Amygdala (tissue), 56 donors: ENCODE measurements at regions not wholly inside any gene's neighbourhood (a gene's known extent, or its start where the extent isn't known, plus 50 kb on each side); places are given as distances from the start of the nearest gene placed in this dataset.
"Not testable (repeated sequence)": the region's sequence is repeated elsewhere in the genome, so short reads cannot be mapped to it uniquely, and the experiment has no call there.

Experiments used
- DNase-seq, 56 donors: peaks; one replicate each; lab custom pipeline; 2025; lab: John Stamatoyannopoulos, UW

- no peak for DNase-seq
Measured at GRCh38 chr1:220420726-220421125, 107.2 kb upstream of the MARK1 start.

GRCh38 chr1:220412382-220412781 is 115.6 kb upstream of the MARK1 start:
- not testable (repeated sequence) for DNase-seq

DNA sequence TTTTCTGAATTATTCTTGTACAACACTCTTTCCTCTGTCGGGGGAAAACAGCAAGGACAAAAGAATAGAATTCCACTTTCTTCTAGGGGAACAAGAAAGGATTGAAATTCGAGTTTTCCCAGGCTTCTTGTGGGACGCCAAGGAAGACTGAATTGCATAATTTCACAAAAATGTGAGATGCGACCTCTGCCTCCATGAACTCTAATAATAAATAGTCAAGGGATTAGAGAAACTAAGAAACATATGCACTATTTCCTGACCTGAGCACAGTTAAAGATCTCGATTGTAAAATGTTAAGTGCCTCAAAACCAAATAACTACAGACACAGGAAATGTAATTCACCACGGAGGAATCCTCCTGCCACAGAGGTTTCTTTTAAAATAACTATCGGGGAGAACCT is 117.3 kb upstream of the MARK1 start:
- DNase-seq = no peak

DNA sequence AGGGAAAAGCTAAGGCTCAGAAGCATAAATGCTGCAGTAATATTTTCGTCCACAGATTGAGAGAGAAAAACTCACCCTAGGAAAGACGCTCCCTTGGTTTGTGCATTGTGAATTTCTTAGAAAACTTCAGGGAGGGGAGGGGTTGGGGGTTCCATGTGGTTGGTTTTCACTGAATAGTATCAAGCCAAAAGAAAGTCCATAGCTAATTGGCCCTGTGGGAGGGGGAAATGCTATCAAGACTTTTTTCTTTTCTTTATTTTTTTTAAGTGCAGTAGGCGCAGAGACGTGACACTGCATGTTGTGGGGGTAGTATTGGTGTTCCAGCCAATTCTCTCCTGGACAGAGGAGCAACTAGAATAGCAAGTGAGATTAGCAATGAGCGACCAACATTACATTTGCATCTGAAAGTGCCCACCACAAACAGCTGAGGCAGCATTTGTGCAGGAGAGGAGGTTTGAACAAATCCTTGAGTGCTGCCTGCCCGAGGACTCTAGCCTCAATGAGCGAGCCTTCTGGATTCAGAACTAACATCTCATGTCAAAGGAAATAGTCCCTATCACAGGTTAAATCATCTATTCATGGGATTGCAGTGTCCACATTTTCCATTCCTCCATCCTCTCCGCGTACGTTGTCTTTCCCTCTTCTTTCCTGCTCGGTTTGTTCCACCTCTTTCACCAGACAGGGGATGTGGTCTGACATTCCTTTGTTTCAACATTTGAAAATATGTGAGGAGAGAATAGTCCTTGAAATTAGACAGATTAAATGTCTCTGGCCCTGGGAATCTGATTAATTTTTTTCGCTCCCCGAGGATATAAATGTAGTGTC is 118.0 kb upstream of the MARK1 start:
- DNase-seq = no peak

DNA sequence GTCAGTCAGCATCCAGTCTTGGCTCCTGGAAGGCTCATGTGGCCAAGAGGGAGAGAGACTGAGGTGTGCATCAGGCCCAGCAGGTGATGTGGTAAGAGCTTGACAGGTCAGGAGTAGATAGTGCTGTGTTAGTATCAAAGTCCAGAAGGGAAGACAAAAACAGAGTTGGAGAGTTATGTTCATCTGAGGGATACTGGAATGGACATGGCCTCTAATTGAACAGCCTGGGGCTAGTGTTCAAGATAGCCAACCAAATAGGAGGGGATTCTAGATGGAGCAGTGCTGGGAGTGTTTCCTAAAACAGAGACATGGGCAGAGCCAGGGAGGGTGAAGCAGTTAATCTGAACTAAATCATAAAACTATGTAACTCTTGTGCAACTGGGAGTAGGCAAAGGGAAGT is 120.7 kb upstream of the MARK1 start:
- no peak for DNase-seq

DNA sequence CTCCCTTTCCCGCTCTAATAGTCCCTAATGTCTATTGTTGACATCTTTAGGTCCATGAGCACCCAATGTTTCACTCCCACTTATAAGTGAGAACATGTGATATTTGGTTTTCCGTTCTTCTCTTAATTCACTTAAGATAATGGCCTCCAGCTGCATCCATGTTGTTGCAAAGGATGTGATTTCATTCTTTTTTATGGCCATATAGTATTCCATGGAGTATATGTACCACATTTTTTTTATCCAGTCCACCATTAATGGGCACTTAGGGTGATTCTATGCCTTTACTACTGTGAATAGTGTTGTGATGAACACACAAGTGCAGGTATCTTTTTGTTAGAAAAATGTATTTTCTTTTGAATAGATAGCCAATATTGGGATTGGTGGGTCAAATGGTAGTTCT is 126.0 kb upstream of the RAB3GAP2 start:
- DNase-seq = no peak

DNA sequence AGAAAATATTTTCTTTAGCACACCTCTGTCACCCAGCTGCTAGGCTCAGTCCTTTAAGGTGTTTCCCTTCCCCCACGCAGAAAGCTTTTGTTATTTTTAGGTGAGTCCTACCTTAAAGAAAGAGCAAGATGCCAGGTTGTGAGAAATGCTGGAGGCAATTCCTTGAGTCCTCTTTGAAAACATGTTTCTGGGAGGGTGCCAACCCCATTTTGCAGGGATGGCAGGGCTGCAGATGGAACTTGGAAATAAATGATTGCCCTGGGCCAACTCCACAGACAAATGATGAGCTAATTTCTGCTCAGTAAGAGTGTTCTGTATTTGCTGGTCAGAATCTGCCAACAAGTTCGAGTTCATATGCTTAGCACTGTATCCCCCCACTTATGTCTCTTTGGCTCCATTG is 119.2 kb upstream of the RAB3GAP2 start:
- no peak for DNase-seq

- DNase-seq = no peak
Measured at GRCh38 chr1:220389634-220390033, 117.4 kb upstream of the RAB3GAP2 start.

DNA sequence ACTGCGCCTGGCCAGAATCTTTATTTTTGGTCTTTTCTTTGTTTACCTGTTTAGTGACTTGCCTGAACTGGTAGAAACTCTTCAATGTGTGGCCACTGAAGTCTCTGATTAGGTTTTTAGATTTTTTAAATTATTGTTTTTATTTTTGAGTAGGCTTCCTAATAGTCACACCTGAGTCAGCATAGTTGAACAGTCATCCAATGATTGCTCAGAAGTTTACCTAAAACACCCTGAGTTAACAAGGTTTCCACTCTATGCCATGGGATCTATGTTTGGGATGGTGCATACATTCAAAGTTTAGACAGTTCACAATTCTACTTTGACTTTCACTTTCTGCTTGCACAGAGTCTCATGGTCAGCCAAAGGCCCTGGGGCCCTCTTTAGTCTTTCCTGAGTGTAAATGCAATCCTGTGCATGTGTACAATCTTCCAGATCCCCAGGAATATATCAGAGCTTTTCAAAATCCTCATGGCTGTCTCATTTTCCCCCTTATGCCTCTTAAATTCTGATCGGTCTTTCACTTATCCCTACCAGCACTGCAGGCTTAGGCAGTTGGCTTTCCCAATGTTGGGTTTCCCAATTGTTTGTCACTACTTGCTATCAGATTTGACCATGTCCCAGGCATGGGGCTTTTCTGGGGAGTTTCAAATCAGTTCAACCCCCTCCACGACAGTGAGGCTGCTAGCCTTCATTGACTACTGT is 114.4 kb upstream of the RAB3GAP2 start:
- no peak for DNase-seq

GRCh38 chr1:220385158-220385557 is 112.9 kb upstream of the RAB3GAP2 start:
- DNase-seq = no peak

DNA sequence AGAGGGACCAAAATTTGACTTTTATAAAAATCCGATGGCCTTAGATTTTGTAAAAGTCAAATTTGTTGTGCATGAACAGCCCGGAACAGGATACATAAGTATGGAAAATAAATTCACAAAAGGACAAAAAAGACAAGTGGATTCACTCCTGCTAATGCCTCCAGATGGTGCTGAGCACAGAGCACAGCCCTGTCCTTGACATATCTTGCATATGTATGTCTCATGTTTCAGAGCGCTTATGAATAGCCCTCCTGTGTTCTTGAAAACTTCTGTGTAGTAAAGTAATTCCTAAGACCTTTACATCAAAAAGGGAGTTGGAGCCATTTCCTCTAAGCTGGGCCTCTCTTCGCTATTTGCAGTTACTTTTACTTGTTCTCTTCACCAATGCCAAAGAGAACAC is 110.7 kb upstream of the RAB3GAP2 start:
- DNase-seq = no peak

DNA sequence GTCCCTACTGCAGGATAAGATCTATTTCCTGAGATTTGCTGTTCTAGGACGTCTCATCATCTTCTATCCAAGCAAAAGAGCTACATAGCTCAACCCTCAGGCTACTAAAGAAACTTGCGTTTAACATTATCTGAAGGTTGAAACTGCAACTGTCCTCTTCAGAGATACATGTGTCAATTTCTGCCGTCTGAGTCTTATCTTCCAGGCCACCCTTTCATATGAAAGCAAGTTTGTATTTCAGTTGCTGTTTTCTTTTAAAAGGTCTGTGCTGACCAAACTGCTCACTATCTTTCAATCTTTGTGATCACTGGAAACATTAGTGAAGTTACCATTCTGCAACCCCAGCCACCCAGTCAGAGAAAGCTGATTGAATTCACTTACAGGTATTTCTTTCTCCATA is 108.6 kb upstream of the RAB3GAP2 start:
- no peak for DNase-seq

DNA sequence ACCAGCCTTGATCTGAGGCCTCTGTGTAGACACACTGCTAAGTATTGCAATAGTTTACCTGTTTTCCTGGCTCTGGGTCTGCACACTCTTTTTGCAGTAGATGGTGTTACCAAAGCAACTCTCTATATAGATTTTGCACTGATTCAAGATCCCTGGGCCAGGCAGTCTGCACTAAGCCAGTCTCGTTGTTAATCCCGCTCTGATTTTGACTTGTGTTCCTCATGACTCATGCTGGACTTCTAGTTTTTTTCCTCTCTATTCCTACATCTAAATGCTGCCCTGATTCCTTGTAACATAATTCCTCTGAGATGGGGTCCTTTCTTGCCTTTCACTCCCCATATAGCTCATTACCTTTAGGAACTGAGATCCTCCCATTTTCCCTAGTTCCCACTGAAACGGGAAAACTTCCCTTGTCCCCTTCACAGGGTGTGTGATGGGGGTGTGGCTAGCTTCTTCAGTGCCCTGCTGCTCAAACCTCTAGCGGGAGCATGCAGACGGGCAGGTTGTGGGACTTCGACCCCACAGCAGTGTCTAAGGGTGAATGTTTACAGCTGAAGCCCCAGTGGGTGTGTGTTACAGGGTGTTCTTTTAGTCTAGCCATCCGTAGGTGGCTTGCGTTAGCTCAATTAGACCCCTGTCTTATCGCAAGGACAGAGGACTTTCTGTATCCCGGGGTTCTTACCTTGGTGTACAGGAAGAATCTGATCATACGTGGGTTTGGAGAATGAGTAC is 106.5 kb upstream of the RAB3GAP2 start:
- DNase-seq = no peak

DNA sequence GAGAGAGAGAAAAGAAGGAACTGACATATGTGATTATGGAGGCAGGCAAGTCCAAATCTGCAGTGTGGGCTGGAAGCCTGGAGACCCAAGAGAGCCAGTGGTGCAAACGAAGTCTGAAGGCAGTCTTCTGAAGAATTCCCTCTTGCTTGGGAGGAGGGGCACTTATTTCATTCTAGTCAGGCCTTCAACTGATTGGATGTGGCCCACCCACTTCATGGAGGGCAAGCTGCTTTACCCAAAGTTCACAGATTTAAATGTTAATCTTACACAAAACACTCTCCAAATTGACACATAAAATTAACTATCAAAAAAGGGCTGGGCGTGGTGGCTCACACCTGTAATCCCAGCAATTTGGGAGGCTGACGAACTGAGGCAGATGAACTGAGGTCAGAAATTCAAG is 103.5 kb upstream of the RAB3GAP2 start:
- no peak for DNase-seq

DNA sequence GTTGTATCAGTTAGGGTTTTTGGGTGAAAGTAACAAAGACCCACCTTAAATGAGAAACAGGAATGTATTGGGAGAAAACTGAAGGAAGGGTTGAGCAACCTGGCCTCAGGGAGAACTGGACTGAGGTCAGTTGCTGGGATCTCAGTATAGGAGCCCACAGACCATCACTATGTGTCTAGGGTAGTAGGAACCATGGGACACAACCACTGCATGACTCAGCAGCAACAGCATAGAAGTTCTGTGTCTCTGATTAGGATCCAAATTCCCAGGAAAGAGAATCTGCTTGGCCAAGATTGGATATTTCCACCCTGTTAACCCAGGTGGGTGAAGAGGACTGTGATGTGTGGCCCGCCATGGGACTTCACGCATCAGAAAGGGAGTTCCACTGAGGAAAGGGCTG is 102.2 kb upstream of the RAB3GAP2 start:
- no peak for DNase-seq

GRCh38 chr1:220372451-220372850 is 100.2 kb upstream of the RAB3GAP2 start:
- DNase-seq = no peak

GRCh38 chr1:220371324-220371723 is 99.1 kb upstream of the RAB3GAP2 start:
- DNase-seq = no peak

GRCh38 chr1:220370041-220370700 is 97.9 kb upstream of the RAB3GAP2 start:
- peak in 1 of 56 donors; percentile 2 for DNase-seq

DNA sequence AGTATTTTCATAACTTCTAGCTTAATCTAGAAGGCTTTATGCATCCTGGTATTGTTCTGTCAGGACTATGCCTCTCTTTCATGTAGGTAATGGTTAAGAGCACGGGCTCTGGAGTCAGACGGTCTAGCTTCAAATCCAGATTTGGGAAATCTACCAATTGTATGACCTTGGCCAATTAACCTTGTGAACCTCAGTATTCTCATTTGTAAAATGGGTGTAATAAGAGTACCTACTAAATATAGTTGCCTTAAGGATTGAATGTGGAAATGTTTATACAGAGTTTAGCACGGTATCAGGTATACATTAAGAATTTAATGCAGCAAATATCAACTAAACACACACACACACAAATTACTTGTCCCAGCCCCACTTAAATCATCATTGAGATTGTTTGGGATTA is 97.3 kb upstream of the RAB3GAP2 start:
- DNase-seq = no peak

- DNase-seq = no peak
Measured at GRCh38 chr1:220368352-220369265, 96.4 kb upstream of the RAB3GAP2 start.
